HG02623 (cell line): ENCODE measurements at regions not wholly inside any gene's neighbourhood (a gene's known extent, or its start where the extent isn't known, plus 50 kb on each side); places are given as distances from the start of the nearest gene placed in this dataset.

ENCODE experiments used
- ATAC-seq: cut with Tn5 transposase; IDR thresholded peaks from one replicate; pipeline ENCODE4 v1.9.1; 2021; ENCODE audit warnings: moderate library complexity; ENCODE audit not compliant: unreplicated experiment

- no peak for ATAC-seq
These were observed 974.6 kb upstream of the RAG2 start for GRCh38 chr11:37572491-37573171.

- ATAC-seq = no peak
These were observed 973.2 kb upstream of the RAG2 start for GRCh38 chr11:37571246-37571645.

DNA sequence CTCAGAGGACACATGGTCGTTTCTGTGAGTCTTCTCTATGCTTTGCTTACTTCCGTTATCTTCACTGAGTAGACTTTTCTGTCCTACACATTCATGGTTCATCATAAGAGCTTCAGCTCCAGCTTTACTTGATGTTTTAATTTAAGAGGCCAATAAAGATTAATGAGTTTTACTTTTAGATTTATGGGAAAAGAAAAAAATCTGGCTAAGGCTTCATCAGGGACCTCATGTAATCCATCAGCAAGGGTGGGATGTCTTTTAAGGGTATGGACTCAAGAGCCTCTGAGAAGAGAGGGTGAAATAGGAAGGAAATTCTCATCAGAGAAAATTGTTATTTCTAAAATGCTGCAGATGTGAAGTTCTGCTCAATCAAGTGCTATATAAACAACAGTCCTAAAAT, 963.0 kb upstream of the RAG2 start:
- ATAC-seq = no peak

DNA sequence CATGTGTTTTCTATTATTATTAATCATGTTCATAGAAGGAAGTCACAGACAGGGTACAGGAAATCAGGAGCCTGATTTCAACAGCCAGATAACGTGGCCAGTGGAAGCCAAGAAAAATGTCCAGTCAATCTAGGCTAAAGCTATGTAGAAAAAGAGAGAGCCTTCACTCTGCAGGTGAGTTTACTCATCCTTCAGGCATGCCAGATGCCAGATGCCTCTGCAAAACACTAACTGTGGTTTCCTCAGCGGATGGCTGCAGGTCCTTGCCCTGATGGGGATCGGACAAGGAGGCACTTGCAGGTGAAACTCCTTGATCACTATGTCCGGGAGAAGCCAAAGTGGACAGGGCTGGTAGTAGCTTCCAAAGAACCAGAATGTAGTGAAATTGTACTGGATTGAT, 962.3 kb upstream of the RAG2 start:
- ATAC-seq = no peak

GRCh38 chr11:37558619-37559210, 960.7 kb upstream of the RAG2 start:
- ATAC-seq = no peak

DNA sequence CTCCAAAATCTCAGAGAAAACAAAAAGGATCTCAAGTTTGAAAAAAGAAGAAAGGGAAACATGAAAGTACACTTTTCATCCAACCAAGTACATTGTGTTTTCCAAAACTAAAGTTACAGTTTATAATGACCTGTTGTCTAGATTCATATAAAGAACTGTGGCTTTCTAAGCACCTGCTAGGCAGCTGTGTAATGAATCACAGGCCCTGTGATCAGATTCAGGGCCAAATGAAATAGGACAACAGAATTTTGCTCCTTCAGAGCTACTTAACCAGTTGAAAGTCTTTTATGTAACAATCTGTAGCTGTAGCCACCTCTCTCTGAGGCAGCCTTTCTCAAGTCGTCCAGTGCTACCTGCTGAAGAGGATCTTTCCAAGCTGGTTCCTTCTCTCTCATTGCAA, 960.0 kb upstream of the RAG2 start:
- ATAC-seq = no peak

DNA sequence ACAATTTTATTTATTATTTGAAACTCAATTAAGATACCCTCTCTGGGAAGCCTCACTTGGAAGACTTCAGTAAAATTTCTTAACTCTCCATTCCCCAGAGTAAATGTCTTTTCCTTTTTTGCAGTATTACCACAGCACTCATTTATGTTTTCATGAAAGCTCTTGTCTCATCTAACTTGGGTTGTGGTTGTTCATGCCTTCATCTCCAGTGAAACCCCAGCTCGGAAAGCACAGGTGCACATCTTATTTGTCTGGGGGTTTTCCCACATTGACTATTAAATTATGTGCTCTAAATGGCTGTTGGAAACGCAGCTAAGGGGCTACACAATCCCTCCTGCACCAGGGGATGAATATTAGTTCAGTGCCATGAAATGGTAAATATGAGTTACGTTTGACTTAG, 954.2 kb upstream of the RAG2 start:
- no peak for ATAC-seq

DNA sequence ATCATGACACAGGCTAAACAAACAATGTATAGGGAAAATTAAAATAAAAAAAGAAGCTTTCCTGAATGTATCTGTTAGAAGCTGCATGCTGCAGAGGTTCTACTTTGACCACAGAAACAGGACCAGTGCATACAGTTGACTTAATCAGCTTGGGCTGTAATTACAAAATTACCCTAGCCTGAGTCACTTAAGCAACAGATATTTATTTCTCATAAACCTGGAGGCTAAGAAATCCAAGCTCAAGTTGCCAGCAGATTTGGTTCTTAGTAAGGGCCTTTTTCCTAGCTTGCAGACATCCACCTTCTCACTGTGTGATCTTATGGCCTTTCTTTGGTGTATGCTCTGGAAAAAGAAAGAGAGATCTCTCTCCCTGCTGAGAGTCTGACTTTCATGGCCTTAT, 946.5 kb upstream of the RAG2 start:
- no peak for ATAC-seq

GRCh38 chr11:37533830-37534229, 935.8 kb upstream of the RAG2 start:
- ATAC-seq = no peak

GRCh38 chr11:37533087-37533486, 935.1 kb upstream of the RAG2 start:
- no peak for ATAC-seq

DNA sequence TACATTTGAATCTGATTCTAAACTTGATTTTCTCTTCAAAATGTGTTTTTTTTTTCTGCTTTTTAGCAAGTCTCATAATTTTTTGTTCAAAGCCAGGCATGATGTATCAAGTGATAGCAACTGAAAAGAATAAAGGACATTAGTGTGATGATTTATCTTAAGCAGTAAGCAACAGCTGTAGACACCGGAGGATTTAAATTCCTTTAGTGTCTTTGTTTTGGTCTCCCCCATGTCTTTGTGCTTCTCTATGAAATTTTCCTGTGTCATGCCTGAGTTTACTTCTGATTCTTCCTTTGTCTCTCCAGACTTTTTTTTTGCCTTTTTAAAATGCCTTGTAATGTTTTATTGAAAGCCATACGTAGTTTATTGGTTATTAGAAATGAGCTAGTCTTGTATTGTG, 934.2 kb upstream of the RAG2 start:
- no peak for ATAC-seq

GRCh38 chr11:37527545-37527944, 929.5 kb upstream of the RAG2 start:
- ATAC-seq = no peak

- no peak for ATAC-seq
These were observed 927.3 kb upstream of the RAG2 start for GRCh38 chr11:37525336-37525735.

GRCh38 chr11:37519781-37520180, 921.7 kb upstream of the RAG2 start:
- no peak for ATAC-seq

DNA sequence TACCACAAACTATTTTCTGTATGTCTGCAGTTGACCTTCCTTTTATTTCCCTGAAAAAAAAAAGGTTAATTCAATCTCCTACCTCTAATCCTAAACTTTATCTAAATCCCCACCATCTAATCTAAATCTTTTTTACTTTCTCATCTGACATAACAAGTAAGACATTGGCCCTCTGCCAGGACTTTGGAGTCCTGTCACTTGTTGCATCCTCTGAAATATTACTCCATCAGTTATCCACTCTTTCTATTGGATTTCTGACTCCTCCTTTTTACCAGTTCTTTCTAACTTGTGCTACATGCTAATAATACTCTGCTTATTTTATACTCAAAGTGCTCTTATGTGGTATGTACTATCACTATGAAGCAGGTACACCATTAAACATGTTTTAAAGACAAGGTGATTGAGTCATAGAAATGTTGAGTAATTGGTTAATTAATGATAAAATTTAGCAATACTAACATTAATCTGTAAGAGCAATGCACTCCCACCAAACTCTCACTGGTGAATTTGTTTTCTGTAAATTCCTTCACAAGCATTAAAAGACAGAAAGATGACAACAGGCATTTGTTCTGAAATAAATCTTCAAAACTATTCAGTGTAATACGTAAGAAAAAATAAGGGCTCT, 914.2 kb upstream of the RAG2 start:
- ATAC-seq = no peak

GRCh38 chr11:37511425-37511933, 913.4 kb upstream of the RAG2 start:
- no peak for ATAC-seq

DNA sequence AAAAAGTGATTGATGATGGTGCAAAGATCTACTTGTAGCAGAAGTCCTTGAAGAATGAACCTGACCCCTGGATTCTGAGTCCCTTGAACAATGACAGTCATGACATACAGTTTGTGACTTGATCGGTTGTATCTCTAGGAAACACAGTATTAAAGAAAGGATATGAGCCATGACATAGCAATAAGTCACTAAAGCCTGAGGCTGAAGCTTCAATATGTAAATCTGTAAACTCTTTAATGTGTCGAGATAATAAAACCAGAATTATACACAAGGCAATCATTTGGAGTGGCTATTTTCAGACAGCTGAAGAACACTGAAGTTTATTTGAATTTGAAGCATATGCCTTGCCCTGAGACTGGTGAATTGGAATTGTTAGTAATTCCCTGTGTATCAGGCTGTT, 911.5 kb upstream of the RAG2 start:
- no peak for ATAC-seq

DNA sequence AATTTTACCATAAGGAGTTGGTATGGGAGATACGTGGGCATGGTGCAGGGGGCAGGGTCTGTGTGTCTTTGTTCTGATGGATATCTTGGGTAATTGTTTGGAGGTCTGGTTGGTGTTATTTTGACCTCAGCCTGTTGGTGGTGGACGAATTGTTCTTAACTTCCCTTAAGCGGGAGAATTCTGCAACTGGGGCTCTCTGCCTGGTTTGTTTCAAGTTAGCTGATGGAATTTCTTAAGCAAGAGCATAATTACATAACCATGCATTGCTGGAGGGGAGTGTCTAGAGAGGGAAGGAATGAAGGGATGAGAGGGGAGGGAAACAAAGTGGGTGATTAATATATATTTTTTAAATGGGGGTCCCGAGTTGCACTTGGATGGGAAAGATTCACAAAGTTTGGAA, 908.5 kb upstream of the RAG2 start:
- no peak for ATAC-seq

- ATAC-seq = no peak
These were observed 907.4 kb upstream of the RAG2 start for GRCh38 chr11:37505406-37505805.

- ATAC-seq = no peak
These were observed 906.9 kb upstream of the RAG2 start for GRCh38 chr11:37504921-37505320.

GRCh38 chr11:37504060-37504611, 906.1 kb upstream of the RAG2 start:
- ATAC-seq = peak; percentile 92

DNA sequence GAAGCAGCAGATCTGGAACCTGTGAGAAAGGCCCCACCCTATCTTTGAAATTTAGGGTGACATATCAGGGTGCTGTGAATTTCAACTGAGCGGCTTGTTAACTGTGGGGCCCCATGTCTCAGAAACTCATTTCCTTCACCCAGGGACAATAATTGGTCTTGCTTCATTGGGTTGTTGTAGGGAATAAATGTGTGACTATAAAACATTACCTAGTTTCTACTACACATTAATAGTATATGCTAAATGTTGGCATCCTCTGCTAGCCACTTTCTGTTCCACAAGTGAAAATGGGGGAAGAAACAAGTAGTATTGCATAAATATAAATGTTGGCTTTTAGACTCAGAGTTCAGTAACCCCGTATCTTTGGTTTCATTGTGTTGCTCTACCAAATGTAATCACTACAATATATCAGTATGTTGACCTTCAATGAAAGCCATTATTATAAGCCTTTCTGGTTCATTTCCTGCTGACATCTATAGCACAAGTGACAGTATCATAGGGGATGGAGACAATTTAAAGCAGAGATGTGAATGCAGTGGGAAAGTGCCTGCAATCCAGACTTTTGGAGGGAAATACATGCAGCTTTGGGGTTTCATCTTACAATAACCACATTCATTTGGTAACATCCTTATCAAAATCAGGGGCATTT, 905.5 kb upstream of the RAG2 start:
- peak; percentile 24 for ATAC-seq
